IPS DF 6.9 (cell line): ENCODE measurements at regions not wholly inside any gene's neighbourhood (a gene's known extent, or its start where the extent isn't known, plus 50 kb on each side); places are given as distances from the start of the nearest gene placed in this dataset.

Experiments used
- DNase-seq: peaks from one replicate; pipeline ENCODE4 v3.0.0-alpha.2; 2013; ENCODE audit warnings: low read depth, low spot score
- H3K27ac ChIP-seq: one replicate; pipeline ENCODE4 v1.5.1; 2013; ENCODE audit warnings: low read length, control low read depth
- H3K27me3 ChIP-seq: 2 replicates; pipeline ENCODE4 v1.6.1; 2013; ENCODE audit warnings: mild to moderate bottlenecking, low read length; ENCODE audit not compliant: control insufficient read depth, insufficient read depth
- H3K36me3 ChIP-seq: 2 replicates; pipeline ENCODE4 v1.6.1; 2013; ENCODE audit warnings: low read length; ENCODE audit not compliant: control insufficient read depth, insufficient read depth
- H3K4me1 ChIP-seq: 2 replicates; pipeline ENCODE4 v1.6.1; 2013; ENCODE audit warnings: low read length; ENCODE audit not compliant: control insufficient read depth, insufficient read depth
- H3K4me3 ChIP-seq: 2 replicates; pipeline ENCODE4 v1.5.1; 2013; ENCODE audit warnings: mild to moderate bottlenecking, low read length
- H3K9me3 ChIP-seq: 2 replicates; pipeline ENCODE4 v1.6.1; 2013; ENCODE audit warnings: low read length, inconsistent platforms; ENCODE audit not compliant: control insufficient read depth, insufficient read depth
- WGBS: extraction: QIAGEN DNeasy Blood & Tissue Kit; methylation state at CpG from one replicate; pipeline ENCODE4 v1.1.7; 2013; ENCODE audit warnings: mixed read lengths, missing lambda C conversion rate; ENCODE audit not compliant: insufficient read length, insufficient coverage; 5-methylcytosine and 5-hydroxymethylcytosine counted together

- Histone ChIP-seq H3K36me3 (no peaks in the 10 kb centered on the region), H3K4me1 (no peaks in the 10 kb centered on the region)
- no CpG with 5 or more reads among the region's 3 CpGs for WGBS
These were observed 126.7 kb upstream of the AGA start for GRCh38 chr4:177568931-177569330.

GRCh38 chr4:177569434-177569833 is 127.2 kb upstream of the AGA start:
- no peaks in the 10 kb centered on the region for H3K36me3 ChIP-seq
- no peak overlapping the region for H3K4me3 ChIP-seq
- H3K9me3 ChIP-seq = no peaks in the 10 kb centered on the region
- no CpG with 5 or more reads among the region's 1 CpG for WGBS
- no peak overlapping the region for H3K27ac ChIP-seq
- DNase-seq = no peak
- no peaks in the 10 kb centered on the region for H3K4me1 ChIP-seq
- no peaks in the 10 kb centered on the region for H3K27me3 ChIP-seq

More at GRCh38 chr4:177568931-177569330, 126.7 kb upstream of the AGA start:
- no peaks in the 10 kb centered on the region for H3K9me3 ChIP-seq
- DNase-seq = no peak
- H3K27ac ChIP-seq = no peak overlapping the region
- no peaks in the 10 kb centered on the region for H3K27me3 ChIP-seq
- H3K4me3 ChIP-seq = no peak overlapping the region

DNA sequence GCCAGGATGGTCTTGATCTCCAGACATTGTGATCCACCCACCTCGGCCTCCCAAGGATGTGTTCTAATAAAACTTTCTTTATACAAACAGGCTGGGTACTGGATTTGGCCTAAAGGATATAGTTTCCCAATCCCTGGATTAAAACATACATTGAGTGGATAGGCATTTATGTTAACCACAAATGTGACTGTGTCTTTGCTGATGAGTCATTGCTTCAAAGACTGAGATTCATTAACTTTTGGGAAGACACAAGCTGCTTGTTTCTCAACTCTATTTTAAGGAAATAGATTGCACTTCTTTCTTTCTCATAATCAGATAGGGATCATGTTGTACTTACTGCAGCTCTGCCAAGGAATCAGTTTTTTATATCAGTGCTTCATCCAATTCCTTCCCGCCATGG is 131.3 kb upstream of the AGA start:
- H3K4me1 ChIP-seq = no peaks in the 10 kb centered on the region
- H3K27me3 ChIP-seq = no peaks in the 10 kb centered on the region
- H3K36me3 ChIP-seq = no peaks in the 10 kb centered on the region
- no CpG with 5 or more reads among the region's 2 CpGs for WGBS
- H3K4me3 ChIP-seq = no peak overlapping the region
- H3K9me3 ChIP-seq = no peaks in the 10 kb centered on the region
- no peak overlapping the region for H3K27ac ChIP-seq
- DNase-seq = no peak

GRCh38 chr4:177574446-177574845 is 132.2 kb upstream of the AGA start:
- H3K27ac ChIP-seq = no peak overlapping the region
- no peaks in the 10 kb centered on the region for H3K4me1 ChIP-seq
- no peaks in the 10 kb centered on the region for H3K36me3 ChIP-seq
- no peak overlapping the region for H3K4me3 ChIP-seq
- no CpG with 5 or more reads among the region's 8 CpGs for WGBS
- DNase-seq = no peak
- no peaks in the 10 kb centered on the region for H3K27me3 ChIP-seq
- H3K9me3 ChIP-seq = no peaks in the 10 kb centered on the region

GRCh38 chr4:177579649-177580048 is 137.4 kb upstream of the AGA start:
- H3K27me3 ChIP-seq = no peaks in the 10 kb centered on the region
- no peak for DNase-seq
- no peaks in the 10 kb centered on the region for H3K36me3 ChIP-seq
- no peaks in the 10 kb centered on the region for H3K4me1 ChIP-seq
- no peaks in the 10 kb centered on the region for H3K9me3 ChIP-seq
- H3K4me3 ChIP-seq = no peak overlapping the region
- H3K27ac ChIP-seq = no peak overlapping the region
- WGBS = no CpG with 5 or more reads among the region's 1 CpG

DNA sequence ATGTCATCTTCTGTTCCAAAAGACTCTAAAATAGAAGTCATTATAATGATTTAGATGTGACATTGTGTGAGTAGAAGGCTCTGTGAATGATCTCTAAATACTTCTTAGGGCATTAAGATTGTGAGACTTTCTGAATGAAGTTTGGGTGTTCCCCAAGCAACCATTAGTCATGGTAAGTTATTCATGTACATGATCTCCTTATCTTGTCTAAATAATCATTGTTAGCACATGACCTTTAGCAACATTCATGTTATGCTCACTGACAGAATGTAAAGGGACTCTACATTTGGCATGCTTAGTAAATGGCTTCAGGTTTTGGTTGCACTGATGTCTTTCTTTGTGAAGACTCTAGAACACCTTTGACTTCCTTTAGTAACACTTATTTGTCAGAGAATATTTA is 140.8 kb upstream of the AGA start:
- Histone ChIP-seq H3K4me3 (no peak overlapping the region), H3K27ac (no peak overlapping the region), H3K36me3 (no peaks in the 10 kb centered on the region), H3K9me3 (no peaks in the 10 kb centered on the region), H3K27me3 (no peaks in the 10 kb centered on the region), H3K4me1 (no peaks in the 10 kb centered on the region)
- no peak for DNase-seq

GRCh38 chr4:177587989-177588388 is 145.8 kb upstream of the AGA start:
- DNase-seq = no peak
- H3K4me1 ChIP-seq = no peaks in the 10 kb centered on the region
- H3K36me3 ChIP-seq = no peaks in the 10 kb centered on the region
- no peak overlapping the region for H3K27ac ChIP-seq
- no CpG with 5 or more reads among the region's 2 CpGs for WGBS
- no peaks in the 10 kb centered on the region for H3K27me3 ChIP-seq
- H3K9me3 ChIP-seq = no peaks in the 10 kb centered on the region
- H3K4me3 ChIP-seq = no peak overlapping the region

- peaks cover 1% of the 10 kb centered on the region; the same call in 1 of the 2 replicates for H3K4me1 ChIP-seq
- no CpG with 5 or more reads among the region's 2 CpGs for WGBS
- DNase-seq = no peak
- H3K27me3 ChIP-seq = no peaks in the 10 kb centered on the region
- no peak overlapping the region for H3K27ac ChIP-seq
- no peaks in the 10 kb centered on the region for H3K36me3 ChIP-seq
- no peak overlapping the region for H3K4me3 ChIP-seq
- H3K9me3 ChIP-seq = no peaks in the 10 kb centered on the region
These were observed 153.1 kb upstream of the AGA start for GRCh38 chr4:177595386-177595785.

- peaks cover 1% of the 10 kb centered on the region; the same call in 1 of the 2 replicates for H3K4me1 ChIP-seq
- H3K27me3 ChIP-seq = no peaks in the 10 kb centered on the region
- no peaks in the 10 kb centered on the region for H3K9me3 ChIP-seq
- no CpG with 5 or more reads among the region's 4 CpGs for WGBS
- H3K4me3 ChIP-seq = no peak overlapping the region
- no peak for DNase-seq
- no peak overlapping the region for H3K27ac ChIP-seq
- no peaks in the 10 kb centered on the region for H3K36me3 ChIP-seq
These were observed 153.8 kb upstream of the AGA start for GRCh38 chr4:177596035-177596434.

- Histone ChIP-seq H3K27me3 (no peaks in the 10 kb centered on the region), H3K27ac (no peak overlapping the region), H3K4me1 (peaks cover 1% of the 10 kb centered on the region; the same call in 1 of the 2 replicates), H3K4me3 (no peak overlapping the region), H3K36me3 (no peaks in the 10 kb centered on the region), H3K9me3 (no peaks in the 10 kb centered on the region)
- DNase-seq = no peak
- no CpG with 5 or more reads among the region's 7 CpGs for WGBS
These were observed 154.8 kb upstream of the AGA start for GRCh38 chr4:177596991-177597390.

- no peak for DNase-seq
- WGBS = no CpG with 5 or more reads among the region's 1 CpG
- Histone ChIP-seq H3K9me3 (no peaks in the 10 kb centered on the region), H3K4me3 (no peak overlapping the region), H3K4me1 (no peaks in the 10 kb centered on the region), H3K27ac (no peak overlapping the region), H3K36me3 (peaks cover 2% of the 10 kb centered on the region; the same call in 1 of the 2 replicates), H3K27me3 (no peaks in the 10 kb centered on the region)
These were observed 163.0 kb upstream of the AGA start for GRCh38 chr4:177605252-177605651.
